ENCODE measurements at regions not wholly inside any gene's neighbourhood (a gene's known extent, or its start where the extent isn't known, plus 50 kb on each side); places are given as distances from the start of the nearest gene placed in this dataset.

DNA sequence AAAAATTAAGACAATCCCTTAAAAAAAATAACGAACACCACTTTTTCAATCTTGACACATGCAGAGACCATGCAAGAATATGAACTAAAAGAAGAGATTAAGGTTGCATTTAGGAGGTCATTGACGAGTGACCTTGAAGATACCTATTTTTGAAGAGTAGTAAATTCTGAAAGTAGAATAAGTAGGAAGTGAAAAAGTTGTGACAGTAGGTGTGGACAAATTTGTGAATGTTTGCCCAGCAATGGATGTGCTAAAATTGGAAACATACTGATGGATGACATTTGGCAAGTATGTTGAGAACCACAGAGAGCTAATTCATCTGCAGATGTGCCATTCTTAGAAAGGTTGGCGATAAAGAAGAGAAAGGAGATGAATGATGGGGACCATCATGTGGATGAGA is 213.7 kb upstream of the VCX3A start:
- no peak for TF ChIP-seq GATA3 (IDR thresholded peaks at IDR 0.05; ENCODE audit: low read depth, low read length)
- TF ChIP-seq GATA2 (IDR thresholded peaks at IDR 0.05; ENCODE audit: low read depth, low read length) = no peak
